A549 (cell line): ENCODE measurements at regions not wholly inside any gene's neighbourhood (a gene's known extent, or its start where the extent isn't known, plus 50 kb on each side); places are given as distances from the start of the nearest gene placed in this dataset.

Experiments used
- CTCF ChIP-seq: fragments of >200 bp; sonication (Bioruptor Twin); formaldehyde crosslinking; IDR thresholded peaks from 3 replicates; pipeline ENCODE4 v1.5.1; 2016
- JUNB ChIP-seq: fragments of >200 bp; sonication (Bioruptor Twin); formaldehyde crosslinking; IDR thresholded peaks from 2 replicates; pipeline ENCODE4 v1.6.1; 2016

- TF ChIP-seq CTCF (no peak), JUNB (no peak)
These were observed 138.8 kb downstream of the MTNR1A start for GRCh38 chr4:186416451-186417060.
